ENCODE measurements at regions not wholly inside any gene's neighbourhood (a gene's known extent, or its start where the extent isn't known, plus 50 kb on each side); places are given as distances from the start of the nearest gene placed in this dataset.

DNA sequence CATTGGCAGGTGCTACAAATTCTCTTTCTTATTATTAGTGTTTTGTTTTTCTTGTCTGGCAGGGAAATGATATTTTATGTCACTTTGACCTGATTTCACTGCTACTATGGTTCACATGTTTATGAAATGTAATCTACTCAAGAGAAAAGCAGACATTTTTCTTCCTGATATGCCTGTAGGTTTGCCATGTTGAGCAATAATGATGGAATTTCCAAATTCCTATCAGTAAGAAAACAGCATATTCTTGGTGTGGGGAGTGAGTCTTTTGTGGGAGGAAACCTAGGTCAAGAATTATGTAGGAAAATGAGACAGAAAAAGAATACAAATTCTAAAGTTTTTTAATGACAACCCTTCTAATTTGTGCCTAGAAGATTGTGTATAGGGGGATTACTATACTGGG, 356.4 kb downstream of the SLC4A3 start:
- no peak overlapping the region for H3K9ac ChIP-seq (ENCODE audit: low read depth in 1 of 2, low read length in 2 of 2)
- no peaks in the 10 kb centered on the region for H3K9me3 ChIP-seq (ENCODE audit: control insufficient read depth in 2 of 2, low read length in 2 of 2)
- peaks cover 0 to 2% of the 10 kb centered on the region in 2 donors for H3K4me1 ChIP-seq (ENCODE audit: control insufficient read depth in 2 of 2, insufficient read depth in 2 of 2, low read length in 2 of 2)
- no peaks in the 10 kb centered on the region for H3K36me3 ChIP-seq (ENCODE audit: control insufficient read depth in 2 of 2, insufficient read depth in 2 of 2, low read length in 2 of 2)
- H3K4me3 ChIP-seq (ENCODE audit: low read length in 2 of 2): no peak overlapping the region
- H3K27ac ChIP-seq (ENCODE audit: low read depth in 2 of 2, low read length in 2 of 2): no peak overlapping the region
- H3K27me3 ChIP-seq (ENCODE audit: control insufficient read depth in 2 of 2, insufficient read depth in 2 of 2, low read length in 2 of 2): no peaks in the 10 kb centered on the region

- no peaks in the 10 kb centered on the region for H3K27me3 ChIP-seq (ENCODE audit: control insufficient read depth in 2 of 2, insufficient read depth in 2 of 2, low read length in 2 of 2)
- H3K4me3 ChIP-seq (ENCODE audit: low read length in 2 of 2): no peak overlapping the region
- H3K9me3 ChIP-seq (ENCODE audit: control insufficient read depth in 2 of 2, low read length in 2 of 2): no peaks in the 10 kb centered on the region
Observed at GRCh38 chr2:219985017-219985416, 357.6 kb downstream of the SLC4A3 start.

GRCh38 chr2:219987830-219988229, 360.4 kb downstream of the SLC4A3 start:
- no peaks in the 10 kb centered on the region for H3K9me3 ChIP-seq (ENCODE audit: control insufficient read depth in 2 of 2, low read length in 2 of 2)
- H3K4me3 ChIP-seq (ENCODE audit: low read length in 2 of 2): no peak overlapping the region
- H3K27me3 ChIP-seq (ENCODE audit: control insufficient read depth in 2 of 2, insufficient read depth in 2 of 2, low read length in 2 of 2): no peaks in the 10 kb centered on the region
- no peaks in the 10 kb centered on the region for H3K4me1 ChIP-seq (ENCODE audit: control insufficient read depth in 2 of 2, insufficient read depth in 2 of 2, low read length in 2 of 2)
- H3K9ac ChIP-seq (ENCODE audit: low read depth in 1 of 2, low read length in 2 of 2): no peak overlapping the region
- H3K36me3 ChIP-seq (ENCODE audit: control insufficient read depth in 2 of 2, insufficient read depth in 2 of 2, low read length in 2 of 2): no peaks in the 10 kb centered on the region
- H3K27ac ChIP-seq (ENCODE audit: low read depth in 2 of 2, low read length in 2 of 2): no peak overlapping the region

More at GRCh38 chr2:219985017-219985416, 357.6 kb downstream of the SLC4A3 start:
- no peak overlapping the region for H3K9ac ChIP-seq (ENCODE audit: low read depth in 1 of 2, low read length in 2 of 2)
- no peaks in the 10 kb centered on the region for H3K36me3 ChIP-seq (ENCODE audit: control insufficient read depth in 2 of 2, insufficient read depth in 2 of 2, low read length in 2 of 2)
- H3K4me1 ChIP-seq (ENCODE audit: control insufficient read depth in 2 of 2, insufficient read depth in 2 of 2, low read length in 2 of 2): peaks cover 0 to 2% of the 10 kb centered on the region in 2 donors
- H3K27ac ChIP-seq (ENCODE audit: low read depth in 2 of 2, low read length in 2 of 2): no peak overlapping the region

GRCh38 chr2:219989744-219990143, 362.3 kb downstream of the SLC4A3 start:
- no peak overlapping the region for H3K4me3 ChIP-seq (ENCODE audit: low read length in 2 of 2)
- H3K4me1 ChIP-seq (ENCODE audit: control insufficient read depth in 2 of 2, insufficient read depth in 2 of 2, low read length in 2 of 2): no peaks in the 10 kb centered on the region
- H3K27ac ChIP-seq (ENCODE audit: low read depth in 2 of 2, low read length in 2 of 2): no peak overlapping the region
- no peaks in the 10 kb centered on the region for H3K9me3 ChIP-seq (ENCODE audit: control insufficient read depth in 2 of 2, low read length in 2 of 2)
- H3K27me3 ChIP-seq (ENCODE audit: control insufficient read depth in 2 of 2, insufficient read depth in 2 of 2, low read length in 2 of 2): no peaks in the 10 kb centered on the region
- no peak overlapping the region for H3K9ac ChIP-seq (ENCODE audit: low read depth in 1 of 2, low read length in 2 of 2)
- no peaks in the 10 kb centered on the region for H3K36me3 ChIP-seq (ENCODE audit: control insufficient read depth in 2 of 2, insufficient read depth in 2 of 2, low read length in 2 of 2)

DNA sequence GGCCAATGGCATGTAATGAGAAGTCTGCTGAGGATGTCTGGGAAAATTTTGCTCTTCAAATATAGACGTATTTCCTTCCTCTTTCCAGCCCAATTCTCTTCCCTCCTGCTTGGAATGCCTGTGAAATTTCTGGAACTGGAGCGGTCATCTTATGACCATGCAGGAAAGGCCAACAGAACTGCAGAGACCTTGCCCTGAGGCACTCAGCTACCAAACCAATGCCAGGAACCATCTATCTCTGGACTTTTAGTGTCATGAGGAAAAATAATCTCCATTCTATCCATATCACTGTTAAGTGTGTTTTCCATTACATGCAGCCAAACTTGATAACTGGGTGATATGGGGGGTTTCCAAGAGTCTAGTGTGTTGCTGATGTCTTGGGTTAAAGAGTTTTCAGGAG, 363.7 kb downstream of the SLC4A3 start:
- Histone ChIP-seq H3K27ac (ENCODE audit: low read depth in 2 of 2, low read length in 2 of 2) (no peak overlapping the region), H3K4me1 (ENCODE audit: control insufficient read depth in 2 of 2, insufficient read depth in 2 of 2, low read length in 2 of 2) (no peaks in the 10 kb centered on the region), H3K9ac (ENCODE audit: low read depth in 1 of 2, low read length in 2 of 2) (no peak overlapping the region), H3K36me3 (ENCODE audit: control insufficient read depth in 2 of 2, insufficient read depth in 2 of 2, low read length in 2 of 2) (no peaks in the 10 kb centered on the region), H3K4me3 (ENCODE audit: low read length in 2 of 2) (no peak overlapping the region), H3K27me3 (ENCODE audit: control insufficient read depth in 2 of 2, insufficient read depth in 2 of 2, low read length in 2 of 2) (no peaks in the 10 kb centered on the region), H3K9me3 (ENCODE audit: control insufficient read depth in 2 of 2, low read length in 2 of 2) (no peaks in the 10 kb centered on the region)

- Histone ChIP-seq H3K27me3 (ENCODE audit: control insufficient read depth in 2 of 2, insufficient read depth in 2 of 2, low read length in 2 of 2) (no peaks in the 10 kb centered on the region), H3K9me3 (ENCODE audit: control insufficient read depth in 2 of 2, low read length in 2 of 2) (no peaks in the 10 kb centered on the region), H3K4me3 (ENCODE audit: low read length in 2 of 2) (no peak overlapping the region), H3K9ac (ENCODE audit: low read depth in 1 of 2, low read length in 2 of 2) (no peak overlapping the region), H3K36me3 (ENCODE audit: control insufficient read depth in 2 of 2, insufficient read depth in 2 of 2, low read length in 2 of 2) (no peaks in the 10 kb centered on the region), H3K4me1 (ENCODE audit: control insufficient read depth in 2 of 2, insufficient read depth in 2 of 2, low read length in 2 of 2) (no peaks in the 10 kb centered on the region), H3K27ac (ENCODE audit: low read depth in 2 of 2, low read length in 2 of 2) (no peak overlapping the region)
Observed at GRCh38 chr2:219995399-219995798, 368.0 kb downstream of the SLC4A3 start.

DNA sequence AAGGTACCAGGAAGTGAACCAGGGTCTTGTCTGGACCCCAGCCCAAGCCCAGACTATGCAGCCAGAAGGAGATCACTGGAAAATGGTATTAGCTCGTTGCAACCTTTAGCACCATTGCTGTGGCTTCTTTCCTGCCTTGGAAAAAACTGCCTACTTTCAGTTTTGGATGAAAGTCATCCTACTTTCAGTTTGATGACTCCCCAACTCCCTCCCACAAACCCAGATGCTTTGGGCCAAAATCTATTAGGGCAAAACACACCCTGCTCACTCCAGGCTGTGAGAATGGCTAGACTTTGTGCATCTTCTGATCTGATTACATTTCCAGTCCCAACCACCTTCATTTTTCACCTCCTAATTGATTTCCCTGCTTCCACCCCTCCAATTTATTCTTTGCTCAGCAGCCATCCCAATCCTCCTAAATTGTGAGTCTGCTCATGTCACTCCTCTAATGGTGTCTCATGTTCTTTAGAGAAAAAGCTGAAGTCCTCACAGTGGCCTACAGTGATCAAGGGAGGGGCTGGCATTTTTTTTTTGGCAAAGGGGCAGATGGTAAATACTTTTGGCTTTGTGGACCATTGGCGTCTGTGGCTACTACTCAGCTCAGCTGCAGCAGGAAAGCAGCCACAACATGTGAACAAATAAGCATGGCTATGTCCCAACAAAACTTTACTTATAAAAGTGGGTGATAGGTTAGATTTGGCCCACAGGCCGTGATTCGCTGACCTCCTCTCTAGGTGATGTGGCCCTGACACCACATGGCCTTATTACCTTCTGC, 368.7 kb downstream of the SLC4A3 start:
- Histone ChIP-seq H3K9ac (ENCODE audit: low read depth in 1 of 2, low read length in 2 of 2) (no peak overlapping the region), H3K4me1 (ENCODE audit: control insufficient read depth in 2 of 2, insufficient read depth in 2 of 2, low read length in 2 of 2) (no peaks in the 10 kb centered on the region), H3K27ac (ENCODE audit: low read depth in 2 of 2, low read length in 2 of 2) (no peak overlapping the region), H3K9me3 (ENCODE audit: control insufficient read depth in 2 of 2, low read length in 2 of 2) (no peaks in the 10 kb centered on the region), H3K27me3 (ENCODE audit: control insufficient read depth in 2 of 2, insufficient read depth in 2 of 2, low read length in 2 of 2) (no peaks in the 10 kb centered on the region), H3K4me3 (ENCODE audit: low read length in 2 of 2) (no peak overlapping the region), H3K36me3 (ENCODE audit: control insufficient read depth in 2 of 2, insufficient read depth in 2 of 2, low read length in 2 of 2) (no peaks in the 10 kb centered on the region)

GRCh38 chr2:219997341-219997851, 370.0 kb downstream of the SLC4A3 start:
- Histone ChIP-seq H3K9ac (ENCODE audit: low read depth in 1 of 2, low read length in 2 of 2) (no peak overlapping the region), H3K4me1 (ENCODE audit: control insufficient read depth in 2 of 2, insufficient read depth in 2 of 2, low read length in 2 of 2) (no peaks in the 10 kb centered on the region), H3K36me3 (ENCODE audit: control insufficient read depth in 2 of 2, insufficient read depth in 2 of 2, low read length in 2 of 2) (no peaks in the 10 kb centered on the region), H3K9me3 (ENCODE audit: control insufficient read depth in 2 of 2, low read length in 2 of 2) (no peaks in the 10 kb centered on the region), H3K4me3 (ENCODE audit: low read length in 2 of 2) (no peak overlapping the region), H3K27ac (ENCODE audit: low read depth in 2 of 2, low read length in 2 of 2) (no peak overlapping the region), H3K27me3 (ENCODE audit: control insufficient read depth in 2 of 2, insufficient read depth in 2 of 2, low read length in 2 of 2) (no peaks in the 10 kb centered on the region)

GRCh38 chr2:219998107-219998506, 370.7 kb downstream of the SLC4A3 start:
- H3K27ac ChIP-seq (ENCODE audit: low read depth in 2 of 2, low read length in 2 of 2): no peak overlapping the region

GRCh38 chr2:219998714-219999227, 371.3 kb downstream of the SLC4A3 start:
- Histone ChIP-seq H3K36me3 (ENCODE audit: control insufficient read depth in 2 of 2, insufficient read depth in 2 of 2, low read length in 2 of 2) (no peaks in the 10 kb centered on the region), H3K9me3 (ENCODE audit: control insufficient read depth in 2 of 2, low read length in 2 of 2) (no peaks in the 10 kb centered on the region), H3K9ac (ENCODE audit: low read depth in 1 of 2, low read length in 2 of 2) (no peak overlapping the region), H3K27me3 (ENCODE audit: control insufficient read depth in 2 of 2, insufficient read depth in 2 of 2, low read length in 2 of 2) (no peaks in the 10 kb centered on the region), H3K27ac (ENCODE audit: low read depth in 2 of 2, low read length in 2 of 2) (no peak overlapping the region), H3K4me3 (ENCODE audit: low read length in 2 of 2) (no peak overlapping the region), H3K4me1 (ENCODE audit: control insufficient read depth in 2 of 2, insufficient read depth in 2 of 2, low read length in 2 of 2) (no peaks in the 10 kb centered on the region)

More at GRCh38 chr2:219998107-219998506, 370.7 kb downstream of the SLC4A3 start:
- H3K4me3 ChIP-seq (ENCODE audit: low read length in 2 of 2): no peak overlapping the region
- no peaks in the 10 kb centered on the region for H3K4me1 ChIP-seq (ENCODE audit: control insufficient read depth in 2 of 2, insufficient read depth in 2 of 2, low read length in 2 of 2)
- H3K9ac ChIP-seq (ENCODE audit: low read depth in 1 of 2, low read length in 2 of 2): no peak overlapping the region
- no peaks in the 10 kb centered on the region for H3K27me3 ChIP-seq (ENCODE audit: control insufficient read depth in 2 of 2, insufficient read depth in 2 of 2, low read length in 2 of 2)
- H3K36me3 ChIP-seq (ENCODE audit: control insufficient read depth in 2 of 2, insufficient read depth in 2 of 2, low read length in 2 of 2): no peaks in the 10 kb centered on the region
- H3K9me3 ChIP-seq (ENCODE audit: control insufficient read depth in 2 of 2, low read length in 2 of 2): no peaks in the 10 kb centered on the region

Measured in mucosa of rectum (tissue), 2 donors.